HCT116 (cell line): ENCODE measurements at regions not wholly inside any gene's neighbourhood (a gene's known extent, or its start where the extent isn't known, plus 50 kb on each side); places are given as distances from the start of the nearest gene placed in this dataset.

Experiments used
- ATAC-seq: fragments of 200-7000 bp; cut with Tn5 transposase; 2 replicates; pipeline ENCODE4 v1.9.1; 2020; ENCODE audit warnings: mild to moderate bottlenecking, moderate library complexity
- BruUV-seq: library from RNA; stranded (reverse); fragments of 400-500 nt; replicated peaks from 2 replicates; lab custom pipeline; 2021; lab: Mats Ljungman, UMichigan
- CTCF ChIA-PET: fragments of 300-600 bp; sonication (Branson Sonifier 250); formaldehyde crosslinking; loops from one replicate; lab custom pipeline; 2021; ENCODE audit warnings: antibody characterized with exemption; lab: Charles Lee
- POLR2A ChIA-PET: fragments of 300-600, 350-600 bp; sonication (Branson Sonifier 250); formaldehyde crosslinking; loops from one replicate; lab custom pipeline; 2021; ENCODE audit warnings: antibody characterized with exemption; lab: Charles Lee
- RAD21 ChIA-PET, 2 experiments: fragments of 300-600 bp; sonication (Branson Sonifier 250); formaldehyde crosslinking; loops; one replicate each; lab custom pipeline; 2023; ENCODE audit warnings: low total read pairs in 2 of 2; ENCODE audit not compliant: uncharacterized antibody in 2 of 2, unreplicated experiment in 2 of 2, low non-redundant PET in 1 of 2; lab: Charles Lee
- DNase-seq: peaks from one replicate; pipeline ENCODE4 v3.0.0-alpha.2; 2010; ENCODE audit warnings: low read depth, low spot score
- H2AFZ ChIP-seq: fragments of 200-600 bp; shearing (Covaris generic), sonication (generic); 2 replicates; pipeline ENCODE4 v1.6.1; 2017; ENCODE audit warnings: low read depth, mixed run types, mixed read lengths, antibody characterized with exemption, low read length; ENCODE audit not compliant: poor library complexity, severe bottlenecking
- H3K27ac ChIP-seq: 2 replicates; pipeline ENCODE4 v1.5.1; 2012; ENCODE audit warnings: low read depth, low read length
- H3K27me3 ChIP-seq: fragments of 200-600 bp; sonication (generic); 2 replicates; pipeline ENCODE4 v1.6.1; 2016; ENCODE audit warnings: mixed run types, low read length, mixed read lengths; ENCODE audit not compliant: insufficient read depth
- H3K36me3 ChIP-seq, 2 experiments: fragments of 200-500 bp in 1 of 2; fragments of 200-600 bp in 1 of 2; sonication (Bioruptor generic) in 1 of 2; sonication (generic) in 1 of 2; 2 replicates each; pipeline versions ENCODE4 v1.5.1 to v1.6.1; 2014 to 2016; ENCODE audit warnings: low read length in 2 of 2, inconsistent platforms in 1 of 2, mixed read lengths in 1 of 2, mixed run types in 1 of 2; ENCODE audit not compliant: insufficient read depth in 2 of 2, control insufficient read depth in 1 of 2
- H3K4me1 ChIP-seq, 2 experiments: fragments of 200-600 bp in 1 of 2; sonication (generic) in 1 of 2; 2 replicates each; pipeline versions ENCODE4 v1.5.1 to v1.6.1; 2012 to 2017; ENCODE audit warnings: low read length in 2 of 2, inconsistent platforms in 1 of 2, mild to moderate bottlenecking in 1 of 2, mixed read lengths in 1 of 2, mixed run types in 1 of 2, moderate library complexity in 1 of 2; ENCODE audit not compliant: insufficient read depth in 2 of 2, control insufficient read depth in 1 of 2
- H3K4me2 ChIP-seq: fragments of 200-600 bp; sonication (generic); 2 replicates; pipeline ENCODE4 v1.6.1; 2017; ENCODE audit warnings: mixed run types, low read length, mixed read lengths
- H3K4me3 ChIP-seq, 2 experiments: fragments of 200-600 bp in 1 of 2; sonication (generic) in 1 of 2; replicated peaks in 1 of 2; 2 replicates each; pipeline ENCODE4 v1.5.1; 2011 to 2016; ENCODE audit warnings: low read length in 2 of 2, control low read depth in 1 of 2, low read depth in 1 of 2, mild to moderate bottlenecking in 1 of 2, mixed read lengths in 1 of 2, mixed run types in 1 of 2
- H3K79me2 ChIP-seq: fragments of 200-600 bp; sonication (generic); 2 replicates; pipeline ENCODE4 v1.6.1; 2017; ENCODE audit warnings: mild to moderate bottlenecking, mixed run types, low read length, moderate library complexity, mixed read lengths; ENCODE audit not compliant: insufficient read depth
- H3K9ac ChIP-seq: fragments of 200-600 bp; sonication (generic); 2 replicates; pipeline ENCODE4 v1.6.1; 2016; ENCODE audit warnings: low read length, mixed read lengths
- H3K9me2 ChIP-seq: fragments of 200-600 bp; sonication (generic), shearing (Covaris generic); 2 replicates; pipeline ENCODE4 v1.6.1; 2017; ENCODE audit warnings: mixed run types, mild to moderate bottlenecking, moderate library complexity; ENCODE audit not compliant: insufficient read depth
- H3K9me3 ChIP-seq, 2 experiments: fragments of 200-500 bp in 1 of 2; fragments of 200-600 bp in 1 of 2; sonication (Bioruptor generic) in 1 of 2; sonication (generic) in 1 of 2; 2 replicates each; pipeline ENCODE4 v1.6.1; 2014 to 2017; ENCODE audit warnings: low read length in 2 of 2, mixed read lengths in 2 of 2, inconsistent platforms in 1 of 2, low read depth in 1 of 2, mild to moderate bottlenecking in 1 of 2, mixed run types in 1 of 2, moderate library complexity in 1 of 2; ENCODE audit not compliant: control insufficient read depth in 1 of 2, insufficient read depth in 1 of 2
- H4K20me1 ChIP-seq: fragments of 200-600 bp; sonication (generic), shearing (Covaris generic); 2 replicates; pipeline ENCODE4 v1.6.1; 2017; ENCODE audit warnings: mixed run types, mild to moderate bottlenecking, moderate library complexity; ENCODE audit not compliant: insufficient read depth
- CBX3 ChIP-seq: IDR thresholded peaks from 2 replicates; pipeline ENCODE4 v1.6.1; 2012; ENCODE audit warnings: low read depth
- CEBPB ChIP-seq: IDR thresholded peaks from 2 replicates; pipeline ENCODE4 v1.6.1; 2012; ENCODE audit warnings: low read depth
- EGR1 ChIP-seq: IDR thresholded peaks from 2 replicates; pipeline ENCODE4 v1.6.1; 2012; ENCODE audit warnings: low read depth
- ELF1 ChIP-seq: IDR thresholded peaks from 2 replicates; pipeline ENCODE4 v1.6.1; 2012; ENCODE audit warnings: low read depth, borderline replicate concordance
- JUND ChIP-seq: IDR thresholded peaks from 2 replicates; pipeline ENCODE4 v1.6.1; 2012
- POLR2AphosphoS5 ChIP-seq: IDR thresholded peaks from 2 replicates; pipeline ENCODE4 v1.6.1; 2011; ENCODE audit warnings: mild to moderate bottlenecking, low read depth, low read length, moderate library complexity
- SIN3A ChIP-seq: IDR thresholded peaks from 2 replicates; pipeline ENCODE4 v1.6.1; 2012; ENCODE audit warnings: low read depth
- SP1 ChIP-seq: IDR thresholded peaks from 2 replicates; pipeline ENCODE4 v1.6.1; 2012; ENCODE audit warnings: low read depth
- SRF ChIP-seq: IDR thresholded peaks from 2 replicates; pipeline ENCODE4 v1.6.1; 2012; ENCODE audit warnings: low read depth
- TCF7L2 ChIP-seq: IDR thresholded peaks from 2 replicates; pipeline ENCODE4 v1.7.0; 2011; ENCODE audit warnings: borderline replicate concordance, inconsistent platforms; ENCODE audit not compliant: insufficient read depth, insufficient read length; ENCODE audit errors: extremely low read depth
- ZFX ChIP-seq: fragments of 450-650 bp; IDR thresholded peaks from 2 replicates; pipeline ENCODE4 v1.6.1; 2017
- ZNF274 ChIP-seq: fragments of 200-500 bp; sonication (Bioruptor generic); IDR thresholded peaks from 2 replicates; pipeline ENCODE4 v1.6.1; 2014; ENCODE audit warnings: mild to moderate bottlenecking, low read depth, low read length, inconsistent platforms
- intact Hi-C: fragments of 100-400 bp; cut with micrococcal nuclease; formaldehyde crosslinking; loops from 2 replicates; pipeline ENCODE4 v1.10.0; 2022
- TF ChIP-seq, protein P1 (sequence below): IDR thresholded peaks from 2 replicates; pipeline ENCODE4 v1.6.1; 2012
- TF ChIP-seq, protein P2 (sequence below): IDR thresholded peaks from 2 replicates; pipeline ENCODE4 v1.6.1; 2012
- TF ChIP-seq, protein P3 (sequence below): IDR thresholded peaks from 2 replicates; pipeline ENCODE4 v1.6.1; 2011; ENCODE audit warnings: mild to moderate bottlenecking, low read length, moderate library complexity; ENCODE audit not compliant: insufficient replicate concordance; ENCODE audit errors: extremely low read depth

DNA sequence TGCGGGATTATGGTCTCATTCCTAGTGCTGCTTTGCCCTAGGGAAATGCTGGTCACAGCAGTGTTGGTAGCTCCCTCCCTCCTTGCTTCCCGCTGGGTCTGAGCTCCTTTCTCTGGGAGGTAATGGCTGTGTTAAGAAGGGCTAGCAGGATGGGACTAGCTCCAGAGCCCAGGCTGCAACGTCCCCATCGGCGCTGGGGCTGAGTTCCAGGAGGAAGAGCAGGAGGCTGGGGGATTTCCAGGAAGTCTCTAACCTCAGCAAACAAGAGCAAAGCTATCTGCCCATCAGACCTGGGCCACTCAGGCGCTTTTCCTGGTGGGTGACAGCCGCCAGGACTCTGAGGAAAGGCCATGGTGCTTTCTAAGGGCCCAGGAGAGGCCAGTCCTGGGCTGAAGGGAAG, 174.2 kb downstream of the DLL1 start (continued):
- no peak for TF ChIP-seq ZNF274
- TF ChIP-seq TCF7L2, result no peak
- TF ChIP-seq, protein P1, sequence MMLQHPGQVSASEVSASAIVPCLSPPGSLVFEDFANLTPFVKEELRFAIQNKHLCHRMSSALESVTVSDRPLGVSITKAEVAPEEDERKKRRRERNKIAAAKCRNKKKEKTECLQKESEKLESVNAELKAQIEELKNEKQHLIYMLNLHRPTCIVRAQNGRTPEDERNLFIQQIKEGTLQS, result no peak
- TF ChIP-seq, protein P2, sequence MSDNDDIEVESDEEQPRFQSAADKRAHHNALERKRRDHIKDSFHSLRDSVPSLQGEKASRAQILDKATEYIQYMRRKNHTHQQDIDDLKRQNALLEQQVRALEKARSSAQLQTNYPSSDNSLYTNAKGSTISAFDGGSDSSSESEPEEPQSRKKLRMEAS, result no peak
- TF ChIP-seq ZFX, result no peak
- TF ChIP-seq CEBPB, result no peak
- TF ChIP-seq SP1, result no peak
- TF ChIP-seq POLR2AphosphoS5, result no peak
- TF ChIP-seq EGR1, result no peak
- no peak for TF ChIP-seq SIN3A

DNA sequence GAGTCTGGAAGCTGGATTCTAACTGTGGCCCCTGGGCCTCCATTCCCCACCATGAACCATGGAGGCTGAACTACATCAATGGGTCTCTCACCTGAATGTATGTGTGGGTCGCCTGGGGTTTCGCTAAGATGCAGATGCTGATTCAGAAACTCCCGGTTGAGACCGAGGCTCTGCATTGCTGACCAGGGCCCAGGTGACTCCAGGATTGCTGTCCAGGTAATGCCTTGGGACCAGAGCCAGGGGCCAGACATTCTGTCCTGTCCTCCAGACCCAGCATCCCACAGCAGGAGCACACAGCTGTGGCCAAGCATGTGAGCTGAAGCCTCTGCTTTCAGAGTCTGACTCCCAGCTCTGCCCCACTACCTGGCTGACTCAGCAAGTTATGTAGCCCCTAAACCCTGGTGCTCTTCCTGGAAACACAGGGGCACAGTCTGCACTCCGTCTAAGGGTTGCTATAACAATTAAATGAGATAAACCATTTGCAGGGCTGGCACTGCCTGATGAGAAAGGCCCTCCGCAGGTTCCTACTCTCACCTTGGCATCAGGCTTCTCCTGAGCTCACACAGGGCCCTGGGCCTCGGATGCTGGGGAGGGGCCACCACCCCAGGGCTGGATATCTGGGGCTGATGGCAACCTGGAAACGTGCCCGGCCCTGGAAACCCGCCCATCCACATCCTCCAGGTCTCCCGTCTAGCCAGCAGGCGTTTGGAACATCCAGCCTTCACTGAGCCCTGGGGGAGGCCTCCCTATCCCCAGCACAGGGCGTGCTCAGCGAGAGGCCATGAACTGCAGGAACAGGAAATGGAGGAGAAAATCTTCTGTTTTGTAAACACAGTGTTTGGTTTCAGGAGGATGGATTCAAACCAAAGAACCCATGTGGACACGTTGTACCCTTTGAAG, 175.7 kb downstream of the DLL1 start:
- H3K9me2 ChIP-seq, result no peaks in the 10 kb centered on the region
- intact Hi-C loops, result no loop called here
- no peak overlapping the region for H3K27ac ChIP-seq
- ATAC-seq (no peak), DNase-seq (no peak)
- no peak overlapping the region for H3K9ac ChIP-seq
- H2AFZ ChIP-seq, result no peak overlapping the region
- ChIA-PET RAD21 (no interaction called here), POLR2A (no interaction called here), CTCF (no interaction called here)
- no peaks in the 10 kb centered on the region for H3K79me2 ChIP-seq
- H4K20me1 ChIP-seq, result no peaks in the 10 kb centered on the region
- no peak overlapping the region for H3K4me2 ChIP-seq
- no TSS peak for BruUV-seq
- TF ChIP-seq, protein P2, result no peak
- TF ChIP-seq, protein P1, result no peak
- no peak for TF ChIP-seq ELF1
- TF ChIP-seq SRF, result no peak
- no peak for TF ChIP-seq CBX3
- TF ChIP-seq SP1, result no peak
- no peak for TF ChIP-seq EGR1
- TF ChIP-seq, protein P3, sequence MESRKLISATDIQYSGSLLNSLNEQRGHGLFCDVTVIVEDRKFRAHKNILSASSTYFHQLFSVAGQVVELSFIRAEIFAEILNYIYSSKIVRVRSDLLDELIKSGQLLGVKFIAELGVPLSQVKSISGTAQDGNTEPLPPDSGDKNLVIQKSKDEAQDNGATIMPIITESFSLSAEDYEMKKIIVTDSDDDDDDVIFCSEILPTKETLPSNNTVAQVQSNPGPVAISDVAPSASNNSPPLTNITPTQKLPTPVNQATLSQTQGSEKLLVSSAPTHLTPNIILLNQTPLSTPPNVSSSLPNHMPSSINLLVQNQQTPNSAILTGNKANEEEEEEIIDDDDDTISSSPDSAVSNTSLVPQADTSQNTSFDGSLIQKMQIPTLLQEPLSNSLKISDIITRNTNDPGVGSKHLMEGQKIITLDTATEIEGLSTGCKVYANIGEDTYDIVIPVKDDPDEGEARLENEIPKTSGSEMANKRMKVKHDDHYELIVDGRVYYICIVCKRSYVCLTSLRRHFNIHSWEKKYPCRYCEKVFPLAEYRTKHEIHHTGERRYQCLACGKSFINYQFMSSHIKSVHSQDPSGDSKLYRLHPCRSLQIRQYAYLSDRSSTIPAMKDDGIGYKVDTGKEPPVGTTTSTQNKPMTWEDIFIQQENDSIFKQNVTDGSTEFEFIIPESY, result no peak
- no peak for TF ChIP-seq JUND
- no peaks in the 10 kb centered on the region for H3K27me3 ChIP-seq
- no peaks in the 10 kb centered on the region for H3K36me3 ChIP-seq
- peaks cover 0 to 5% of the 10 kb centered on the region in 2 experiments; a peak in 2 of 4 replicates for H3K9me3 ChIP-seq
- no peak overlapping the region for H3K4me3 ChIP-seq
- no peaks in the 10 kb centered on the region for H3K4me1 ChIP-seq
